GM23338 (cell line): ENCODE measurements at regions not wholly inside any gene's neighbourhood (a gene's known extent, or its start where the extent isn't known, plus 50 kb on each side); places are given as distances from the start of the nearest gene placed in this dataset.

Experiments
- ATAC-seq: fragments of 200-7000 bp; cut with Tn5 transposase; 3 replicates; pipeline ENCODE4 v1.9.1; 2020
- DNase-seq: peaks from one replicate; pipeline ENCODE4 v3.0.0-alpha.2; 2015; ENCODE audit warnings: low spot score
- H2AFZ ChIP-seq: fragments of 200-600 bp; sonication (generic); 2 replicates; pipeline ENCODE4 v1.8.0; 2016; ENCODE audit warnings: antibody characterized with exemption, mild to moderate bottlenecking, moderate library complexity
- H3F3A ChIP-seq: fragments of 200-600 bp; sonication (generic); replicated peaks from 2 replicates; pipeline ENCODE4 v1.8.0; 2017; ENCODE audit warnings: antibody characterized with exemption, mixed run types, low read depth
- H3K27ac ChIP-seq: fragments of 200-600 bp; sonication (generic); 2 replicates; pipeline ENCODE4 v1.6.1; 2016; ENCODE audit warnings: low read depth
- H3K27me3 ChIP-seq: fragments of 200-600 bp; sonication (generic); 2 replicates; pipeline ENCODE4 v1.8.0; 2016; ENCODE audit warnings: mild to moderate bottlenecking, mixed run types, moderate library complexity; ENCODE audit not compliant: insufficient read depth
- H3K36me3 ChIP-seq: fragments of 200-600 bp; sonication (generic); 2 replicates; pipeline ENCODE4 v1.8.0; 2016; ENCODE audit warnings: mild to moderate bottlenecking; ENCODE audit not compliant: insufficient read depth
- H3K4me1 ChIP-seq: fragments of 200-600 bp; sonication (generic); 2 replicates; pipeline ENCODE4 v1.8.0; 2016; ENCODE audit warnings: mild to moderate bottlenecking, moderate library complexity; ENCODE audit not compliant: insufficient read depth
- H3K4me2 ChIP-seq: fragments of 200-600 bp; sonication (generic); 2 replicates; pipeline ENCODE4 v1.7.1; 2017; ENCODE audit warnings: mixed run types
- H3K4me3 ChIP-seq: fragments of 200-600 bp; sonication (generic); 2 replicates; pipeline ENCODE4 v1.6.1; 2016; ENCODE audit warnings: mixed run types
- H3K79me2 ChIP-seq: fragments of 200-600 bp; sonication (generic); replicated peaks from 2 replicates; pipeline ENCODE4 v1.8.0; 2017; ENCODE audit warnings: mild to moderate bottlenecking; ENCODE audit not compliant: insufficient read depth
- H3K9me2 ChIP-seq: fragments of 200-600 bp; sonication (generic); 2 replicates; pipeline ENCODE4 v1.8.0; 2017; ENCODE audit not compliant: insufficient read depth
- H4K20me1 ChIP-seq: fragments of 200-600 bp; sonication (generic); replicated peaks from 2 replicates; pipeline ENCODE4 v1.8.0; 2017; ENCODE audit warnings: mild to moderate bottlenecking; ENCODE audit not compliant: insufficient read depth
- H3K27ac Mint-ChIP-seq: 2 replicates; pipeline ENCODE4 v1.8.0; 2020; ENCODE audit warnings: inconsistent platforms, mild to moderate bottlenecking, moderate library complexity, mixed read lengths
- H3K27me3 Mint-ChIP-seq: 3 replicates; pipeline ENCODE4 v1.8.0; 2022; ENCODE audit warnings: low read depth, mild to moderate bottlenecking, moderate library complexity, mixed read lengths, inconsistent platforms; ENCODE audit not compliant: insufficient read depth, poor library complexity
- H3K36me3 Mint-ChIP-seq: 3 replicates; pipeline ENCODE4 v1.8.0; 2021; ENCODE audit warnings: low read depth, mild to moderate bottlenecking, inconsistent platforms, moderate library complexity, mixed read lengths
- H3K4me1 Mint-ChIP-seq: 3 replicates; pipeline ENCODE4 v1.8.0; 2020; ENCODE audit warnings: mild to moderate bottlenecking, inconsistent platforms, mixed read lengths
- H3K4me3 Mint-ChIP-seq: 3 replicates; pipeline ENCODE4 v1.8.0; 2021; ENCODE audit warnings: moderate library complexity, mild to moderate bottlenecking, inconsistent platforms, mixed read lengths
- H3K9me3 Mint-ChIP-seq: 3 replicates; pipeline ENCODE4 v1.8.0; 2020; ENCODE audit warnings: moderate library complexity, mild to moderate bottlenecking, inconsistent platforms, mixed read lengths
- CREB1 ChIP-seq: fragments of 250-450 bp; sonication (Bioruptor Pico); IDR thresholded peaks from 2 replicates; pipeline ENCODE4 v1.5.0; 2020; ENCODE audit warnings: low read depth, mild to moderate bottlenecking, moderate library complexity
- EZH2 ChIP-seq: fragments of 200-600 bp; sonication (generic); IDR thresholded peaks from one replicate; pipeline ENCODE4 v1.8.0; 2017; ENCODE audit warnings: antibody characterized with exemption, mild to moderate bottlenecking, low read depth; ENCODE audit not compliant: unreplicated experiment
- EZH2phosphoT487 ChIP-seq: fragments of 200-600 bp; sonication (generic); IDR thresholded peaks from one replicate; pipeline ENCODE4 v1.8.1; 2018; ENCODE audit warnings: antibody characterized with exemption; ENCODE audit not compliant: unreplicated experiment
- JUNB ChIP-seq: IDR thresholded peaks from one replicate; pipeline ENCODE4 v1.6.1; 2016; ENCODE audit warnings: antibody characterized with exemption; ENCODE audit not compliant: unreplicated experiment
- NANOG ChIP-seq: IDR thresholded peaks from 2 replicates; pipeline ENCODE4 v1.6.1; 2016; ENCODE audit warnings: antibody characterized with exemption, borderline replicate concordance
- POLR2AphosphoS5 ChIP-seq: IDR thresholded peaks from 2 replicates; pipeline ENCODE4 v1.6.1; 2016; ENCODE audit warnings: antibody characterized with exemption, low read depth
- STAT1 ChIP-seq: IDR thresholded peaks from one replicate; pipeline ENCODE4 v1.6.1; 2016; ENCODE audit warnings: antibody characterized with exemption; ENCODE audit not compliant: unreplicated experiment
- ZNF114 ChIP-seq: fragments of 250-450 bp; sonication (Bioruptor Pico); IDR thresholded peaks from 2 replicates; pipeline ENCODE4 v1.5.0; 2020; ENCODE audit warnings: mild to moderate bottlenecking, moderate library complexity
- ZNF331 ChIP-seq: fragments of 250-450 bp; sonication (Bioruptor Pico); IDR thresholded peaks from 2 replicates; pipeline ENCODE4 v1.5.0; 2020; ENCODE audit warnings: low read depth, mild to moderate bottlenecking, moderate library complexity
- TF ChIP-seq, protein P1 (sequence below): IDR thresholded peaks from 2 replicates; pipeline ENCODE4 v1.6.1; 2016; ENCODE audit warnings: antibody characterized with exemption
- TF ChIP-seq, protein P2 (sequence below): fragments of 250-450 bp; sonication (Bioruptor Pico); IDR thresholded peaks from 2 replicates; pipeline ENCODE4 v1.5.0; 2020; ENCODE audit warnings: mild to moderate bottlenecking, moderate library complexity
- TF ChIP-seq, protein P3 (sequence below), 2 experiments: fragments of 200-600 bp in 1 of 2; sonication (generic) in 1 of 2; conservative IDR thresholded peaks; 2 replicates each; pipeline versions ENCODE4 v1.5.1 to v1.6.1; 2016 to 2017; ENCODE audit warnings: antibody characterized with exemption in 2 of 2, low read depth in 2 of 2, mild to moderate bottlenecking in 2 of 2, moderate library complexity in 1 of 2
- TF ChIP-seq, protein P4 (sequence below): IDR thresholded peaks from one replicate; pipeline ENCODE4 v1.6.1; 2018; ENCODE audit warnings: antibody characterized with exemption; ENCODE audit not compliant: unreplicated experiment

DNA sequence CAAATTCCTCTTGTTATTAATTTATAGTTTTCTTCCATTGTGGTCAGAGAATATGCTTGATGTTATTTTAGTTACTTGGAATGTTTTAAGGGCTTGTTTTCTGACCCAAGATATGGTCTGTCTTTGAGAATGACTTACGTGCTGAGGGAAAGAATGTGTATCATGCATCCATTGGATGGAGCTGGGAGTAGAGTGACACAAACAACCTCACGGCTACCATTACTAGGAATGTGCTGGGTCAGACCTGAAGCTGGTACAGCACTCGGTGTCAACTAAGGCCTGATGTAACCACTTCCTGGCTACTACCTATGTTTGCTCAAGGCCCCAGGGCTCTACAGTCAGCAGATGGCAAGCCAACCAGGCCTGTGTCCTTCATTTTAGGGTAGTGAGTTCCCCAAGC lies 257.8 kb downstream of the FAT4 start:
- no peaks in the 10 kb centered on the region for H3K36me3 ChIP-seq
- H3F3A ChIP-seq, result no peaks in the 10 kb centered on the region
- Mint-ChIP-seq H3K9me3 (peaks cover 22% of the 10 kb centered on the region), H3K27ac (no peak overlapping the region), H3K4me1 (no peaks in the 10 kb centered on the region), H3K4me3 (no peak overlapping the region), H3K27me3 (peaks cover 4% of the 10 kb centered on the region), H3K36me3 (peaks cover 6% of the 10 kb centered on the region; the same call in 1 of the 3 replicates)
- H3K4me2 ChIP-seq, result no peak overlapping the region
- no peak overlapping the region for H3K4me3 ChIP-seq
- H3K27ac ChIP-seq, result no peak overlapping the region
- DNase-seq (no peak), ATAC-seq (no peak)
- H3K27me3 ChIP-seq, result no peaks in the 10 kb centered on the region
- TF ChIP-seq, protein P1, sequence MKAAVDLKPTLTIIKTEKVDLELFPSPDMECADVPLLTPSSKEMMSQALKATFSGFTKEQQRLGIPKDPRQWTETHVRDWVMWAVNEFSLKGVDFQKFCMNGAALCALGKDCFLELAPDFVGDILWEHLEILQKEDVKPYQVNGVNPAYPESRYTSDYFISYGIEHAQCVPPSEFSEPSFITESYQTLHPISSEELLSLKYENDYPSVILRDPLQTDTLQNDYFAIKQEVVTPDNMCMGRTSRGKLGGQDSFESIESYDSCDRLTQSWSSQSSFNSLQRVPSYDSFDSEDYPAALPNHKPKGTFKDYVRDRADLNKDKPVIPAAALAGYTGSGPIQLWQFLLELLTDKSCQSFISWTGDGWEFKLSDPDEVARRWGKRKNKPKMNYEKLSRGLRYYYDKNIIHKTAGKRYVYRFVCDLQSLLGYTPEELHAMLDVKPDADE, result no peak
- TF ChIP-seq EZH2phosphoT487 (no peak), CREB1 (no peak), JUNB (no peak), STAT1 (no peak), EZH2 (no peak), ZNF331 (CRISPR knock-in tag) (no peak), ZNF114 (CRISPR knock-in tag) (no peak), POLR2AphosphoS5 (no peak), NANOG (no peak)
- TF ChIP-seq, protein P2, sequence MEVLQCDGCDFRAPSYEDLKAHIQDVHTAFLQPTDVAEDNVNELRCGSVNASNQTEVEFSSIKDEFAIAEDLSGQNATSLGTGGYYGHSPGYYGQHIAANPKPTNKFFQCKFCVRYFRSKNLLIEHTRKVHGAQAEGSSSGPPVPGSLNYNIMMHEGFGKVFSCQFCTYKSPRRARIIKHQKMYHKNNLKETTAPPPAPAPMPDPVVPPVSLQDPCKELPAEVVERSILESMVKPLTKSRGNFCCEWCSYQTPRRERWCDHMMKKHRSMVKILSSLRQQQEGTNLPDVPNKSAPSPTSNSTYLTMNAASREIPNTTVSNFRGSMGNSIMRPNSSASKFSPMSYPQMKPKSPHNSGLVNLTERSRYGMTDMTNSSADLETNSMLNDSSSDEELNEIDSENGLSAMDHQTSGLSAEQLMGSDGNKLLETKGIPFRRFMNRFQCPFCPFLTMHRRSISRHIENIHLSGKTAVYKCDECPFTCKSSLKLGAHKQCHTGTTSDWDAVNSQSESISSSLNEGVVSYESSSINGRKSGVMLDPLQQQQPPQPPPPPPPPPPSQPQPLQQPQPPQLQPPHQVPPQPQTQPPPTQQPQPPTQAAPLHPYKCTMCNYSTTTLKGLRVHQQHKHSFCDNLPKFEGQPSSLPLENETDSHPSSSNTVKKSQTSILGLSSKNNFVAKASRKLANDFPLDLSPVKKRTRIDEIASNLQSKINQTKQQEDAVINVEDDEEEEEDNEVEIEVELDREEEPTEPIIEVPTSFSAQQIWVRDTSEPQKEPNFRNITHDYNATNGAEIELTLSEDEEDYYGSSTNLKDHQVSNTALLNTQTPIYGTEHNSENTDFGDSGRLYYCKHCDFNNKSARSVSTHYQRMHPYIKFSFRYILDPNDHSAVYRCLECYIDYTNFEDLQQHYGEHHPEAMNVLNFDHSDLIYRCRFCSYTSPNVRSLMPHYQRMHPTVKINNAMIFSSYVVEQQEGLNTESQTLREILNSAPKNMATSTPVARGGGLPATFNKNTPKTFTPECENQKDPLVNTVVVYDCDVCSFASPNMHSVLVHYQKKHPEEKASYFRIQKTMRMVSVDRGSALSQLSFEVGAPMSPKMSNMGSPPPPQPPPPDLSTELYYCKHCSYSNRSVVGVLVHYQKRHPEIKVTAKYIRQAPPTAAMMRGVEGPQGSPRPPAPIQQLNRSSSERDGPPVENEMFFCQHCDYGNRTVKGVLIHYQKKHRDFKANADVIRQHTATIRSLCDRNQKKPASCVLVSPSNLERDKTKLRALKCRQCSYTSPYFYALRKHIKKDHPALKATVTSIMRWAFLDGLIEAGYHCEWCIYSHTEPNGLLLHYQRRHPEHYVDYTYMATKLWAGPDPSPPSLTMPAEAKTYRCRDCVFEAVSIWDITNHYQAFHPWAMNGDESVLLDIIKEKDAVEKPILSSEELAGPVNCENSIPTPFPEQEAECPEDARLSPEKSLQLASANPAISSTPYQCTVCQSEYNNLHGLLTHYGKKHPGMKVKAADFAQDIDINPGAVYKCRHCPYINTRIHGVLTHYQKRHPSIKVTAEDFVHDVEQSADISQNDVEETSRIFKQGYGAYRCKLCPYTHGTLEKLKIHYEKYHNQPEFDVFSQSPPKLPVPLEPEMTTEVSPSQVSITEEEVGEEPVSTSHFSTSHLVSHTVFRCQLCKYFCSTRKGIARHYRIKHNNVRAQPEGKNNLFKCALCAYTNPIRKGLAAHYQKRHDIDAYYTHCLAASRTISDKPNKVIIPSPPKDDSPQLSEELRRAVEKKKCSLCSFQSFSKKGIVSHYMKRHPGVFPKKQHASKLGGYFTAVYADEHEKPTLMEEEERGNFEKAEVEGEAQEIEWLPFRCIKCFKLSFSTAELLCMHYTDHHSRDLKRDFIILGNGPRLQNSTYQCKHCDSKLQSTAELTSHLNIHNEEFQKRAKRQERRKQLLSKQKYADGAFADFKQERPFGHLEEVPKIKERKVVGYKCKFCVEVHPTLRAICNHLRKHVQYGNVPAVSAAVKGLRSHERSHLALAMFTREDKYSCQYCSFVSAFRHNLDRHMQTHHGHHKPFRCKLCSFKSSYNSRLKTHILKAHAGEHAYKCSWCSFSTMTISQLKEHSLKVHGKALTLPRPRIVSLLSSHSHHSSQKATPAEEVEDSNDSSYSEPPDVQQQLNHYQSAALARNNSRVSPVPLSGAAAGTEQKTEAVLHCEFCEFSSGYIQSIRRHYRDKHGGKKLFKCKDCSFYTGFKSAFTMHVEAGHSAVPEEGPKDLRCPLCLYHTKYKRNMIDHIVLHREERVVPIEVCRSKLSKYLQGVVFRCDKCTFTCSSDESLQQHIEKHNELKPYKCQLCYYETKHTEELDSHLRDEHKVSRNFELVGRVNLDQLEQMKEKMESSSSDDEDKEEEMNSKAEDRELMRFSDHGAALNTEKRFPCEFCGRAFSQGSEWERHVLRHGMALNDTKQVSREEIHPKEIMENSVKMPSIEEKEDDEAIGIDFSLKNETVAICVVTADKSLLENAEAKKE, result no peak
- TF ChIP-seq, protein P3, sequence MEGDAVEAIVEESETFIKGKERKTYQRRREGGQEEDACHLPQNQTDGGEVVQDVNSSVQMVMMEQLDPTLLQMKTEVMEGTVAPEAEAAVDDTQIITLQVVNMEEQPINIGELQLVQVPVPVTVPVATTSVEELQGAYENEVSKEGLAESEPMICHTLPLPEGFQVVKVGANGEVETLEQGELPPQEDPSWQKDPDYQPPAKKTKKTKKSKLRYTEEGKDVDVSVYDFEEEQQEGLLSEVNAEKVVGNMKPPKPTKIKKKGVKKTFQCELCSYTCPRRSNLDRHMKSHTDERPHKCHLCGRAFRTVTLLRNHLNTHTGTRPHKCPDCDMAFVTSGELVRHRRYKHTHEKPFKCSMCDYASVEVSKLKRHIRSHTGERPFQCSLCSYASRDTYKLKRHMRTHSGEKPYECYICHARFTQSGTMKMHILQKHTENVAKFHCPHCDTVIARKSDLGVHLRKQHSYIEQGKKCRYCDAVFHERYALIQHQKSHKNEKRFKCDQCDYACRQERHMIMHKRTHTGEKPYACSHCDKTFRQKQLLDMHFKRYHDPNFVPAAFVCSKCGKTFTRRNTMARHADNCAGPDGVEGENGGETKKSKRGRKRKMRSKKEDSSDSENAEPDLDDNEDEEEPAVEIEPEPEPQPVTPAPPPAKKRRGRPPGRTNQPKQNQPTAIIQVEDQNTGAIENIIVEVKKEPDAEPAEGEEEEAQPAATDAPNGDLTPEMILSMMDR (conservative IDR thresholded peaks at IDR 0.05; ENCODE audit: low read depth in 2 of 2), result no peak
- TF ChIP-seq, protein P4, sequence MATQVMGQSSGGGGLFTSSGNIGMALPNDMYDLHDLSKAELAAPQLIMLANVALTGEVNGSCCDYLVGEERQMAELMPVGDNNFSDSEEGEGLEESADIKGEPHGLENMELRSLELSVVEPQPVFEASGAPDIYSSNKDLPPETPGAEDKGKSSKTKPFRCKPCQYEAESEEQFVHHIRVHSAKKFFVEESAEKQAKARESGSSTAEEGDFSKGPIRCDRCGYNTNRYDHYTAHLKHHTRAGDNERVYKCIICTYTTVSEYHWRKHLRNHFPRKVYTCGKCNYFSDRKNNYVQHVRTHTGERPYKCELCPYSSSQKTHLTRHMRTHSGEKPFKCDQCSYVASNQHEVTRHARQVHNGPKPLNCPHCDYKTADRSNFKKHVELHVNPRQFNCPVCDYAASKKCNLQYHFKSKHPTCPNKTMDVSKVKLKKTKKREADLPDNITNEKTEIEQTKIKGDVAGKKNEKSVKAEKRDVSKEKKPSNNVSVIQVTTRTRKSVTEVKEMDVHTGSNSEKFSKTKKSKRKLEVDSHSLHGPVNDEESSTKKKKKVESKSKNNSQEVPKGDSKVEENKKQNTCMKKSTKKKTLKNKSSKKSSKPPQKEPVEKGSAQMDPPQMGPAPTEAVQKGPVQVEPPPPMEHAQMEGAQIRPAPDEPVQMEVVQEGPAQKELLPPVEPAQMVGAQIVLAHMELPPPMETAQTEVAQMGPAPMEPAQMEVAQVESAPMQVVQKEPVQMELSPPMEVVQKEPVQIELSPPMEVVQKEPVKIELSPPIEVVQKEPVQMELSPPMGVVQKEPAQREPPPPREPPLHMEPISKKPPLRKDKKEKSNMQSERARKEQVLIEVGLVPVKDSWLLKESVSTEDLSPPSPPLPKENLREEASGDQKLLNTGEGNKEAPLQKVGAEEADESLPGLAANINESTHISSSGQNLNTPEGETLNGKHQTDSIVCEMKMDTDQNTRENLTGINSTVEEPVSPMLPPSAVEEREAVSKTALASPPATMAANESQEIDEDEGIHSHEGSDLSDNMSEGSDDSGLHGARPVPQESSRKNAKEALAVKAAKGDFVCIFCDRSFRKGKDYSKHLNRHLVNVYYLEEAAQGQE, result no peak
- H2AFZ ChIP-seq, result no peak overlapping the region
- no peaks in the 10 kb centered on the region for H3K79me2 ChIP-seq
- no peaks in the 10 kb centered on the region for H4K20me1 ChIP-seq
- H3K9me2 ChIP-seq, result no peaks in the 10 kb centered on the region; the same call in 1 of the 2 replicates
- no peaks in the 10 kb centered on the region for H3K4me1 ChIP-seq
